ENCODE measurements at regions not wholly inside any gene's neighbourhood (a gene's known extent, or its start where the extent isn't known, plus 50 kb on each side); places are given as distances from the start of the nearest gene placed in this dataset.

DNA sequence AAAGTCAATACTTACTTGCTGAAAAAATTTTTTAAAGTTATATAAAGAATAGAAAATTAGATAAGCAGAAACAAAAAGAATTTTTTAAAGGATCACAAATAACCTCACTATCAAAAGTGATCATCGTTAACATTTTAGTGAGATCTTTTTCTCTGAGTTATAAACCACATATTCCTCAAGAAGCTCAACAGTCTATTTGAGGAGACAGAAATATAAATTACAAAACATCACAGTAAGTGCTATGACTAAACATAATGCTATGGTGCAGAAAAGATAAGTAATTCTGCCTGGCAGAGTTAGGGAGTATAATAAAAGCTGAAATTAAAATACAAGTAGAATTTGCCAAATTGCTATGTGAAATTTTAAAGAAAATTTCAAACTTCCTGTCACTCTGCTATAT is 226.7 kb downstream of the LMBRD1 start:
- TF ChIP-seq, protein P1, sequence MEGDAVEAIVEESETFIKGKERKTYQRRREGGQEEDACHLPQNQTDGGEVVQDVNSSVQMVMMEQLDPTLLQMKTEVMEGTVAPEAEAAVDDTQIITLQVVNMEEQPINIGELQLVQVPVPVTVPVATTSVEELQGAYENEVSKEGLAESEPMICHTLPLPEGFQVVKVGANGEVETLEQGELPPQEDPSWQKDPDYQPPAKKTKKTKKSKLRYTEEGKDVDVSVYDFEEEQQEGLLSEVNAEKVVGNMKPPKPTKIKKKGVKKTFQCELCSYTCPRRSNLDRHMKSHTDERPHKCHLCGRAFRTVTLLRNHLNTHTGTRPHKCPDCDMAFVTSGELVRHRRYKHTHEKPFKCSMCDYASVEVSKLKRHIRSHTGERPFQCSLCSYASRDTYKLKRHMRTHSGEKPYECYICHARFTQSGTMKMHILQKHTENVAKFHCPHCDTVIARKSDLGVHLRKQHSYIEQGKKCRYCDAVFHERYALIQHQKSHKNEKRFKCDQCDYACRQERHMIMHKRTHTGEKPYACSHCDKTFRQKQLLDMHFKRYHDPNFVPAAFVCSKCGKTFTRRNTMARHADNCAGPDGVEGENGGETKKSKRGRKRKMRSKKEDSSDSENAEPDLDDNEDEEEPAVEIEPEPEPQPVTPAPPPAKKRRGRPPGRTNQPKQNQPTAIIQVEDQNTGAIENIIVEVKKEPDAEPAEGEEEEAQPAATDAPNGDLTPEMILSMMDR (conservative IDR thresholded peaks at IDR 0.05), result no peak
- TF ChIP-seq ZFX (IDR thresholded peaks at IDR 0.05), result no peak
